Stimulated activated naive CD8-positive, alpha-beta T cell treated with anti-CD3 and anti-CD28 coated beads, Interleukin-15, Interleukin-2, amounts not matched to agents 100 ng/mL and 50 ng/mL, for 24 hours (primary cell): ENCODE measurements at regions not wholly inside any gene's neighbourhood (a gene's known extent, or its start where the extent isn't known, plus 50 kb on each side); places are given as distances from the start of the nearest gene placed in this dataset.
"Not testable (repeated sequence)": the region's sequence is repeated elsewhere in the genome, so short reads cannot be mapped to it uniquely, and the experiment has no call there.

ENCODE experiments used
- H3K27ac Mint-ChIP-seq: one replicate; pipeline ENCODE4 v1.8.0; 2021; ENCODE audit warnings: mild to moderate bottlenecking, mixed read lengths
- H3K27me3 Mint-ChIP-seq: one replicate; pipeline ENCODE4 v1.8.0; 2021; ENCODE audit warnings: mixed read lengths
- H3K36me3 Mint-ChIP-seq: one replicate; pipeline ENCODE4 v1.8.0; 2021; ENCODE audit warnings: low read depth, mixed read lengths
- H3K4me1 Mint-ChIP-seq: one replicate; pipeline ENCODE4 v1.8.0; 2021; ENCODE audit warnings: low read depth, mixed read lengths
- H3K4me3 Mint-ChIP-seq: one replicate; pipeline ENCODE4 v1.8.0; 2021; ENCODE audit warnings: mild to moderate bottlenecking, mixed read lengths
- H3K9me3 Mint-ChIP-seq: one replicate; pipeline ENCODE4 v1.8.0; 2021; ENCODE audit warnings: mixed read lengths

DNA sequence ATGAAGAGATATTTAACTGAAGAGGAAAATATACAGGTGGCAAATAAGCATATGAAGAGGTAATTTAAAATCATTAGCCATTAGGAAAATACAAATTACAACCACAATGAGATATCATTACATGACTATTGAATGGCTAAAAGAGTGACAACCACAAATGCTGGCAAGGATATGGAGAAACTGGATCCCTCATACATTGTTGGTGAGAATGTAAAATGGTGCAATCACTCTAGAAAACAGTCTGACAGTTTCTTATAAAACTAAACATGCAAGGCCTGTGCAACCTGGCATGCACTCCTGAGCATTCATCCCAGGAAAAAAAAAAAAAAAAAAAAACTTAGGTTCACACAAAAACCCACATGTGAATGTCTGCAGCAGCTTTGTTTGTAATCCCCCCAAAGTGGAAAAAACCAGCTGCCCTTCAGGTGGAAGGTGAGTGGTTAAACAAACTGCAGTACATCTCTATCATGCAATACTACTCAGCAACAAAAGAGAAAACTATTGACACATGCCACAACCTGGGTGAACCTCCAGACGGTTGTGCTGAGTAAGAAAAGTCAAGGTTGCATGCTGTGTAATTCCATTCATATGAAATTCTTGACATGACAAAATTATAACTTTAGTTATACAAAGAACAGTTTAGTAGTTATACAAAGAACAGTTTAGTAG, 189.2 kb upstream of the IRF2BP2 start:
- not testable (repeated sequence) for H3K36me3 Mint-ChIP-seq, H3K27me3 Mint-ChIP-seq, H3K4me1 Mint-ChIP-seq, H3K4me3 Mint-ChIP-seq, H3K27ac Mint-ChIP-seq, H3K9me3 Mint-ChIP-seq

DNA sequence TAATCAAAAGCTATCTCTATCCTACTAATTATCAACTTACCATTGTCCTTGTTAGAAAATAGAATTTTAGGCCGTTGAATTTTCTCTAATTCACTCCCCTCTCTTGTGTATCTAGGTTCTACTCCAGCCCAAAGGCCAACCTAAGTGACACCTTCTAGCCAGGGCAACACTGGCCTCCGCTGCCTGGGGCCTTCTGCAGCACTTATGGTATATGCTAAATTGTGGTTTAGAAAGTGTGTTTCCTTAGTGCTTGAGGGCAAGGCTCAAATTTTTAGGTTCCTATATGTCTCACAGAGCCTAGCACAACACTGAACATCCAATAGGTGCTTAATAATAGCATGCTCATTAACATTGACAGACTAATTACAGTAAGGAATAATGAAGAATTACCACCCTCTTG, 187.2 kb upstream of the IRF2BP2 start:
- H3K9me3 Mint-ChIP-seq, H3K36me3 Mint-ChIP-seq, H3K4me1 Mint-ChIP-seq, H3K4me3 Mint-ChIP-seq, H3K27ac Mint-ChIP-seq, H3K27me3 Mint-ChIP-seq: not testable (repeated sequence)

DNA sequence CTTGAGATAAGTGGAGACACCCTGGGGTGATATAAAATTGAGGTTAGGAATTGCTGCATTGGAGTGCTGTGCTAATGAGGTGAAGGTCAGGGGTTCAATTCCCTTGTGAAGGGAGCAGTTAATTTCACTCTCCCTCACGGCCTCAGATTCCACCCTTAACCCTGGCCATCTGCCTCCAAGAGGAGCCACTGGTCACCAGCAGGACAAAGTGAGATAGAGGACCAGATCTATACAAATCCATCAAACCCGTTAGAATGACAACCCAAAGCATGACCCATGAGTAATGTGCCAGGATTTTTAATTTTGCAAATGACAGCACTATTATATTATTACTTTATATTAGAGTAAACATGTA, 186.4 kb upstream of the IRF2BP2 start:
- H3K27ac Mint-ChIP-seq, H3K4me1 Mint-ChIP-seq, H3K4me3 Mint-ChIP-seq, H3K36me3 Mint-ChIP-seq, H3K9me3 Mint-ChIP-seq, H3K27me3 Mint-ChIP-seq: not testable (repeated sequence)

DNA sequence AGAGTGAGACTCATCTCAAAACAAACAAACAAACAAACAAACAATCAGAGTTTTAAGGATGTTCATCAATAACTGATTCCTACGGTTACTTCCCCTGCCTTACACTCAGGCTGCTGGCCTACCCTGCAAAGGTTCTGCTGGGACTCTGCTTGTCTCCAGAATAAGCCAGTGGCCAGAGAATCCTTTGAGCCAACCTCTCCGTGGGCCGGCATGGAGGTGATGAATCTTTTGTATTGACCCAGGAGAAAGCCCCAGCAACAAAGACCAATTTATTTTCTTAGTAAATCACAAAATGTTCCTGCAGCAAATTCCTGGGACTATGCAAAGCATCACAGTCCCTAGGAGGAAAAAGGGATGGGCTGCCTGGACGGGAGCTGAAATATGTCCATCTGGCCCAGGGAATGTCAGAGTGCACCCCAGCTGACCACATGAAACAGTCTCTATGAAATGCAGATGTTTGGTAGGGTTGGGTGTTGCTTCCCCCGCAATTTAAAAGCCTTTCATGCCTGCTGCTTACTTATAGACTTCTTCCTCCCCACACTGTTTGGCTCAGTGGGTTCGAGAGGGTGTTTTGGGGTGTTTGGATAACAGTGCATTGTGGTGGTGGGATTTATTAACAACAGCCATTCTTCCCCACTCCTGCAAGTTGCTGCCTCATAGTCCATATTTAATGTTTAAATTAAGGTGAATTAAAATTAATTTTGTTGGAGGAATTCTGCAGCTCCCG, 185.9 kb upstream of the IRF2BP2 start:
- not testable (repeated sequence) for H3K4me3 Mint-ChIP-seq, H3K27me3 Mint-ChIP-seq, H3K4me1 Mint-ChIP-seq, H3K36me3 Mint-ChIP-seq, H3K9me3 Mint-ChIP-seq, H3K27ac Mint-ChIP-seq

DNA sequence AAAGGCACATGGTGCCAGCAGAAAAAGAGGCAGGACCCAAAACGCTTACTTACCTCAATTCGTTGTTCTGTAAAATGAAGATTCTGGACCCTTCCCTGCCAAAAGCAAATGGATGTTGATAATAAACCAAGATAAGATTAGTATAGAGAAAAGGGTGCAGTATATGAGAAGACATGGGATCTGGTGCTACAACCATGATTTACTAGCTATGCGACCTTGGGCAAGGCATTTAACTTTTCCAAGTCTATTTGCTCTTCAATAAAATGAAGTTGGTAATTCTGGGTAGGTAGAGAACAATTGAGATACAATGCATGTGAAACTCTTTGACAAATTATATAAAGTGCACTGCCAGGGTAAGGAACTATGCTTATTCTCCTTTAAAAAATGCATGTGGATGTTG, 185.0 kb upstream of the IRF2BP2 start:
- not testable (repeated sequence) for H3K9me3 Mint-ChIP-seq, H3K4me3 Mint-ChIP-seq, H3K36me3 Mint-ChIP-seq, H3K27ac Mint-ChIP-seq, H3K4me1 Mint-ChIP-seq, H3K27me3 Mint-ChIP-seq

DNA sequence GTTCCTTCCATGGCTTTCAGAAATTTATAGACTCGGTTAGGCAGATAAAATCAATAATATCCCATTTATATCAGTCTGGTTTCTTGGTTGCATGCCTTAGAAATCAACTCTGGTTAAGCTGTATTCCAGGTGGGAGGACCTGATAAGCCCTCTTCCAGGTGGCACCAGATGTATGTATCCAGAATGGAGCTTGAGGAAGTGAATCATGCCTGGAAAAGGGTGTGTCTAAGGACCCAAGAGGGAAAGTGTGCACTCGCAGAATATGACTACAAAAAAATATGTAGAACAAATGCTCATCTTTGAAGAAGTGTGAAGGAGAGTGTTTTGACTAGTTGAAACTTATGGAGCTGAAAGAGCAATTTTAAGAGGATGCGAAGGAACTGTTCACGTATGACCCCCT, 184.5 kb upstream of the IRF2BP2 start:
- not testable (repeated sequence) for H3K9me3 Mint-ChIP-seq, H3K27me3 Mint-ChIP-seq, H3K4me3 Mint-ChIP-seq, H3K27ac Mint-ChIP-seq, H3K4me1 Mint-ChIP-seq, H3K36me3 Mint-ChIP-seq

DNA sequence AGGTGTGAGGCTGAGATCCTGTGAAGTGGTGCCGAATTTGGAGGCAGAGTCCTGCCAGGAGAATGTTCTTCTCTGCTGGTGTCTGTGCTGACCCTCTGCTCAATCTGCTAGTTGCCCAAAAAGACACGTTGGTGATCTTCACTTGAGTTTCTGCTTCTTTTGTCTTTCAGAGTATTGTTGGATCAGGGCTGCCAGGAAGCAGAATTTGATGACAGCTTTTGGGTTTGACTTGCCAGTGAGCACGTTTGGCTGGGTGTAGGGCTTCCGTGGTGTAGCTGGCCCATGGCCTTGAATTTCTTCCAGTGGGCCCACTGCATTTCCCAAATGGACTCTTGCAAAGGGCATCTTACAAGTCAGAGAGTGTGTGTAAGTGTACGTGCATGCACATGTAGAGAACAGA, 183.9 kb upstream of the IRF2BP2 start:
- not testable (repeated sequence) for H3K27me3 Mint-ChIP-seq, H3K36me3 Mint-ChIP-seq, H3K4me3 Mint-ChIP-seq, H3K4me1 Mint-ChIP-seq, H3K9me3 Mint-ChIP-seq, H3K27ac Mint-ChIP-seq

DNA sequence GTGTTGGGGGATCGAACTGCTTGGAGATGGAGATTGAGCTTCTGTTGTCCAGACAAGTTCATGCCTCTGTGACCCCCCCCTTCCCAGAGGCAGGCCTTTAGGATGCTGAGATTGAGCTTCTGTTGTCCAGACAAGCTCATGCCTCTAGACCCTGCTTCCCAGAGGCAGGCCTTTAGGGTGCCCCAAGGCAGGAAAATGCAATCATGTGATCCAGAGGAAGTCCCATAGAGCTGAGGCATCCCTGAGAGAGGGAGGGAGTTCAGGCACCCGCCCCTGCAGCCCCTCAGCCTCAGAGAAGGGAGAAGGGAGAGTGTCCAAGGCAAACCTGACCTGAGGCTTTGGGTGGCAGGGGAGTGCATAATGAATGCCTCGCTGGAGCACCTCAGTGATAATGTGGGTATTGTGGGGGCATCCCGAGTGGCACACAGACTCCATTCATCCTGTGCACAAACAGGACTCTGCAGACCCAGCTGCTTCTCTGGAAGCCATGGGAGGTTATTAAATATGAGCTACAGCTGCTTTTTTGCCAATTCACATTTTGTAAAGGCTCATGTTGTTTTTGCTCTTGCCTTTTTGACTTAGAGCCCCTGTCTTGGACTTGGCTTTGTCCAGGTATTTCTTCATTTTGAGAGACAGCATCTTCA, 182.4 kb upstream of the IRF2BP2 start:
- H3K4me3 Mint-ChIP-seq, H3K27ac Mint-ChIP-seq, H3K27me3 Mint-ChIP-seq, H3K9me3 Mint-ChIP-seq, H3K36me3 Mint-ChIP-seq, H3K4me1 Mint-ChIP-seq: not testable (repeated sequence)

DNA sequence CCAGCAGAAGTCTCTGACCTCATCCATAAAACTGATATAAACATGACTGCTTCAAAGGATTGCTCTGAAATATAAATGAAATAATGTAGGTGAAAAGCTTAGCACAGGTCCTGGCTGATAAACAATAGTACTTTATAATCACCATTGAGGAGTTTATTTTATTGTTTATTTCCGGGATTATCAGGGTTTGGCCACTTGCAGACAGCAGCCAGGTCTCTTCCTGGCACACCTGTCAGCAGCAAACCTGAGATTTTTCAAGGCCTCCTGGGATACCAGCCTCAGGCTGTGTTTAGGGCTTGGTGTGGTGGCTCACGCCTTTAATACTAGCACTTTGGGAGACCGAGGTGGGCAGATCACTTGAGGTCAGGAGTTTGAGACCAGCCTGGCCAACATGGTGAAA, 181.6 kb upstream of the IRF2BP2 start:
- not testable (repeated sequence) for H3K4me3 Mint-ChIP-seq, H3K4me1 Mint-ChIP-seq, H3K27me3 Mint-ChIP-seq, H3K36me3 Mint-ChIP-seq, H3K27ac Mint-ChIP-seq, H3K9me3 Mint-ChIP-seq

DNA sequence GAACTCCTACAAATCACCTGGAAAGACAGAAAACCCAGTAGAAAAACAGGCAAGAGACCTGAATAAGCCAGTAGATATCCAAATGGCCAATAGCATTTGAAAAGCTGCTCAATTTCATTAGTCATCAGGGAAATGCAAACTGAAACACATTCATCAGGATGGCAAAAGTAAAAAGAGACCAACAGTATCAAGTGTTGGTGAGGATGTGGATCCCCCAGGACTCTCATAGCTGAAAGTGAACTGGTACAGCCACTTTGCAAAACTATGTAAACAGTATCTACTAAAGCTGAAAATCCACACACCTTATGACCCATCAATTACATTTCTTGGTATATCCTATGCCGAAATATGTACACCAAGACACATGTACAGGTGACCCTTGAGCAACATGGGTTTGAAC, 180.4 kb upstream of the IRF2BP2 start:
- H3K27ac Mint-ChIP-seq, H3K36me3 Mint-ChIP-seq, H3K4me1 Mint-ChIP-seq, H3K9me3 Mint-ChIP-seq, H3K27me3 Mint-ChIP-seq, H3K4me3 Mint-ChIP-seq: not testable (repeated sequence)

DNA sequence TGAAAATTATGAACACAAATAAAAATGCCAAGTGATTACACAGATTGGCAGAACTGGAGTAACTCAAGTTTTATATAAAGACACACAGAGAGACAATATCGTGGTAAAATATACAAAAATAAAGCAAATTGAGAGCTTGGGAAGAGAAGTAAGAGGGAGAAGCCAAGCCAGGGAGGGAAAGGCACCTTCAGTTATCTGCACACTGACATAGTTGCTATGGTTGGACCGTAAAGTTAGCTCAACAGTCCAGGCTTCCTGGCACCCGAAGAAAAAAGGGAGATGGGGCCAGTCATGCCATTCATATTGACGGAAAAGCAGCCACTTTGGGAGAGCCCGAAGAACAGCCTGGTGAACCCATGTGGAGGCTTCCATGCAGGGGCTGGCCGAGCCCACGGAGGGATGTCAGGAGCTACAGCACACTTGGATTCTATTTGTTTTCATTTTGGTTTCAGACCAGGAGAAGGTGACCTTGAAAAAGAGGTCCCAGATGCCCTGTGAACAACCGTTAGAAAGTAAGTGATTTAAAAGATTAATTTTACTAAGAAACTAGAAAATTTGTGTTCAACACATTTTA, 177.1 kb upstream of the IRF2BP2 start:
- H3K36me3 Mint-ChIP-seq, H3K4me3 Mint-ChIP-seq, H3K4me1 Mint-ChIP-seq, H3K27ac Mint-ChIP-seq, H3K9me3 Mint-ChIP-seq, H3K27me3 Mint-ChIP-seq: not testable (repeated sequence)

DNA sequence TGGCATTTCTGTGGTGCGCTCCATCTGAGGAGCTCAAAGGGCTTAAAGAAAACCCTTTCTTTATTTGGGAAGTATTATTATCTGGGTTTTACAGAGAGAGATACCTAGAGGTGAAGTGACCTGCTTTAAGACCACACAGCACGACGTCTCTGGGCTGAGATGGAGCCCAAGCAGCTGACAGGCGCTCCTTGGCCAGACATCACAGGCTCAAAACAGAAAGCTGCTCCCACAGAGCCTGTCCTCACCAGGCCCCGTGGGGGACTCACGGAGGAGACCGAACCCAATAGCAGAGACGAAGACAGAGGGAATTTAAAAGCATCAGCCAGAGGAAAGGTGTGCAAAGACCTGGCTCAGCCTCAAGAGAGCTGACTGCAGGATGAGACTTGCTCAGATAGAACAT, 175.9 kb upstream of the IRF2BP2 start:
- H3K36me3 Mint-ChIP-seq, H3K4me3 Mint-ChIP-seq, H3K27me3 Mint-ChIP-seq, H3K27ac Mint-ChIP-seq, H3K9me3 Mint-ChIP-seq, H3K4me1 Mint-ChIP-seq: not testable (repeated sequence)

DNA sequence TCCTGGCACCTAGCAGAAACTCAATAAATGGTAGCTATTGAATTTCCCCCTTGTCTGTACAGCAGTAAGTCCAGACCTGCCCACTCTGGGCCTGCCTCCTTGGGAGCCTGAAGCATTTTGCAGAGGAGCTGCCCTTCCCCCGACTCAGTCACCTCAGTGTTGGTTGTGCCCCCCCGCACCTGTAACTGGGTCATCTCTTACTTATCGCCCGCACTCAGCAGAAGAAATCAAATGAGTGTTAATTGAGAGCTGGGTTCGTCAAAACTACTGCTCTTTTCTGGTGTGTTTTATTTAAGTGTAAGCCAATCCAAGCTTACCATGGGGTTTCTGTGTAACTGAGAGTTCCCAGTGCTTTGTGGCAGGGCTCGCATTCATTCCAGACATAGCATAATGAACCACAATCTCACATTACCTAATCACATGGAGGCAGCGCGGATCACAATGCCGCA, 175.5 kb upstream of the IRF2BP2 start:
- not testable (repeated sequence) for H3K4me3 Mint-ChIP-seq, H3K36me3 Mint-ChIP-seq, H3K27ac Mint-ChIP-seq, H3K9me3 Mint-ChIP-seq, H3K4me1 Mint-ChIP-seq, H3K27me3 Mint-ChIP-seq

DNA sequence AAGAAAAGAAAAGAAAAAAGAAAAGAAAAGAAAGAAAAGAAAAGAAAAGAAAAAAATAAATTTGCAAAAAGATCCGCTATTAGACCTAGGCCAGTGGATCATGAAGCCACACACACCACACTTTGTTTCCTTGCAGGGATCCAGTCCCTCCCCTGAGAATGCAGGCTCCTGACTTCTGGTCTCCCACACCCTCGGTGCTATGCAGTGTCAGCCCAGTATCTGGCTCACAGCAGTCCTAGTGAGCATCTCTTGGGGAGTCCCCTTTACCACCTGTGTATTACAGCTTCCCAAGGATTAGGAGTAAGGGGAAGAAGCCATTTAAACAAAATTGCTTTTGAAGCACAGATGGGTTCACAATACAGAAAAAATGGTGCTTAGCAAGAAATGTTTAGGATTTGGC, 174.1 kb upstream of the IRF2BP2 start:
- H3K4me3 Mint-ChIP-seq, H3K4me1 Mint-ChIP-seq, H3K27ac Mint-ChIP-seq, H3K27me3 Mint-ChIP-seq, H3K36me3 Mint-ChIP-seq, H3K9me3 Mint-ChIP-seq: not testable (repeated sequence)

DNA sequence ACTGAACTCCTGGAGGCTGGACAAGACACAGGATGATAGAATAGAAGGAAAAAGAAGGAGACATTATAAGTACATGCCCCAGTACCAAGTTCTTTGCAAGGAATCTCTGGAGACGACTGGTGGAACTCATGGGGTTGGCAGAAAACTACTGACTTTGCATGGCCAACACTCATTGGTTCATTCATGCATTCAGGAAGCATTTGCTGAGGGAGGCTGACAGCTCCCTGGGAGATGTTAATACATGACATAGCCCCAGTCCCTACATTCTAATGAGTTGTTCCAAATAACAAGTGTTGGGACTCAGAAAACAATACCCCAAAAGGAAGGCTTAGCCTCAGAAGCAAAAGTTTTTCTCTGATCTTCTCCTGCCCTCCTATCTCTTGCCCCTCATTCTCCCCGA, 172.8 kb upstream of the IRF2BP2 start:
- no peaks in the 10 kb centered on the region for H3K4me1 Mint-ChIP-seq
- no peaks in the 10 kb centered on the region for H3K9me3 Mint-ChIP-seq
- no peak overlapping the region for H3K4me3 Mint-ChIP-seq
- H3K27me3 Mint-ChIP-seq = no peaks in the 10 kb centered on the region
- no peaks in the 10 kb centered on the region for H3K36me3 Mint-ChIP-seq
- H3K27ac Mint-ChIP-seq = no peak overlapping the region
